Endothelial cell of umbilical vein (primary cell): ENCODE measurements at regions not wholly inside any gene's neighbourhood (a gene's known extent, or its start where the extent isn't known, plus 50 kb on each side); places are given as distances from the start of the nearest gene placed in this dataset.

ENCODE experiments used
- BruUV-seq: library from RNA; stranded (reverse); fragments of 400-500 nt; replicated peaks from 2 replicates; lab custom pipeline; 2021; lab: Mats Ljungman, UMichigan
- CTCF ChIA-PET: fragments of 300-600, 350-600 bp; sonication (Branson Sonifier 250); formaldehyde crosslinking; loops from one replicate; lab custom pipeline; 2021; ENCODE audit warnings: antibody characterized with exemption, inconsistent platforms; lab: Charles Lee
- POLR2A ChIA-PET: fragments of 300-600, 350-600 bp; sonication (Branson Sonifier 250); formaldehyde crosslinking; loops from one replicate; lab custom pipeline; 2021; ENCODE audit warnings: antibody characterized with exemption, inconsistent platforms; lab: Charles Lee
- DNase-seq: peaks from one replicate; pipeline ENCODE4 v3.0.0-alpha.2; 2011; ENCODE audit warnings: low read depth, low spot score
- FAIRE-seq: peaks from 2 replicates; lab custom pipeline; 2011; peaks lifted over from hg19 to GRCh38; lab: Jason Lieb, UNC
- H2AFZ ChIP-seq: 2 replicates; pipeline ENCODE4 v1.6.0; 2012; ENCODE audit warnings: low read depth, low read length, control low read depth, inconsistent platforms
- H3K27ac ChIP-seq: 2 replicates; pipeline ENCODE4 v1.5.1; 2011; ENCODE audit warnings: low read depth, mild to moderate bottlenecking, control low read depth, low read length, moderate library complexity; ENCODE audit not compliant: insufficient read depth
- H3K27me3 ChIP-seq, 2 experiments: 2 replicates each; pipeline versions ENCODE4 v1.6.0 to v1.6.1; 2011; ENCODE audit warnings: low read length in 2 of 2, mixed read lengths in 1 of 2; ENCODE audit not compliant: control insufficient read depth in 2 of 2, insufficient read depth in 2 of 2
- H3K36me3 ChIP-seq, 2 experiments: 2 replicates in 1 of 2; 3 replicates in 1 of 2; pipeline ENCODE4 v1.5.1; 2011; ENCODE audit warnings: low read length in 2 of 2, mild to moderate bottlenecking in 1 of 2, moderate library complexity in 1 of 2; ENCODE audit not compliant: control insufficient read depth in 2 of 2, insufficient read depth in 2 of 2; ENCODE audit errors: extremely low read depth in 1 of 2
- H3K4me1 ChIP-seq: 3 replicates; pipeline ENCODE4 v1.5.1; 2011; ENCODE audit warnings: mild to moderate bottlenecking, low read length; ENCODE audit not compliant: control insufficient read depth, insufficient read depth; ENCODE audit errors: extremely low read depth
- H3K4me2 ChIP-seq: 2 replicates; pipeline ENCODE4 v1.6.1; 2011; ENCODE audit warnings: low read length, control low read depth, mixed read lengths; ENCODE audit not compliant: insufficient read depth
- H3K4me3 ChIP-seq, 3 experiments: fragments of 200-600 bp in 1 of 3; sonication (generic), shearing (Covaris generic) in 1 of 3; replicated peaks in 1 of 3; 2 replicates each; pipeline ENCODE4 v1.5.1; 2011 to 2016; ENCODE audit warnings: control low read depth in 3 of 3, low read length in 3 of 3, mild to moderate bottlenecking in 2 of 3, inconsistent platforms in 1 of 3, low read depth in 1 of 3, moderate library complexity in 1 of 3; ENCODE audit not compliant: insufficient read depth in 1 of 3
- H3K79me2 ChIP-seq: 2 replicates; pipeline ENCODE4 v1.6.0; 2012; ENCODE audit warnings: low read length, inconsistent platforms; ENCODE audit not compliant: control insufficient read depth, insufficient read depth
- H3K9ac ChIP-seq: replicated peaks from 2 replicates; pipeline ENCODE3; 2011; ENCODE audit warnings: low read length, control low read depth; ENCODE audit not compliant: insufficient read depth; ENCODE audit errors: extremely low read depth
- H3K9me1 ChIP-seq: replicated peaks from 3 replicates; pipeline ENCODE4 v1.6.0; 2011; ENCODE audit warnings: mild to moderate bottlenecking, low read length; ENCODE audit not compliant: control insufficient read depth, insufficient read depth; ENCODE audit errors: extremely low read depth
- H3K9me3 ChIP-seq: replicated peaks from 2 replicates; pipeline ENCODE4 v1.5.1; 2012; ENCODE audit warnings: low read length, inconsistent platforms; ENCODE audit not compliant: control insufficient read depth, insufficient read depth
- H4K20me1 ChIP-seq: replicated peaks from 2 replicates; pipeline ENCODE3; 2011; ENCODE audit warnings: mild to moderate bottlenecking, low read length; ENCODE audit not compliant: control insufficient read depth, insufficient read depth; ENCODE audit errors: extremely low read depth
- CTCF ChIP-seq, 2 donors: IDR thresholded peaks; 1 replicate in 1 of 2; 2 replicates in 1 of 2; pipeline ENCODE4 v1.5.1; 2011; ENCODE audit warnings: low read length in 2 of 2, mild to moderate bottlenecking in 2 of 2, moderate library complexity in 2 of 2, control low read depth in 1 of 2, inconsistent platforms in 1 of 2, low read depth in 1 of 2; ENCODE audit not compliant: insufficient read depth in 1 of 2; ENCODE audit errors: extremely low read depth in 1 of 2
- EZH2 ChIP-seq: IDR thresholded peaks from 2 replicates; pipeline ENCODE4 v1.6.1; 2012; ENCODE audit warnings: borderline replicate concordance, low read depth, mild to moderate bottlenecking, moderate library complexity, low read length, inconsistent platforms; ENCODE audit not compliant: severe bottlenecking
- FOS ChIP-seq: IDR thresholded peaks from 2 replicates; pipeline ENCODE4 v1.6.1; 2011; ENCODE audit warnings: mild to moderate bottlenecking, low read length, moderate library complexity, borderline replicate concordance; ENCODE audit not compliant: insufficient read depth
- GATA2 ChIP-seq: IDR thresholded peaks from 2 replicates; pipeline ENCODE4 v1.7.0; 2011; ENCODE audit warnings: low read depth, mild to moderate bottlenecking, moderate library complexity, mixed read lengths, low read length; ENCODE audit not compliant: insufficient read length, insufficient read depth
- JUN ChIP-seq: IDR thresholded peaks from 2 replicates; pipeline ENCODE4 v1.6.1; 2011; ENCODE audit warnings: borderline replicate concordance, low read depth; ENCODE audit not compliant: insufficient read length, insufficient read depth
- MYC ChIP-seq: IDR thresholded peaks from one replicate; pipeline ENCODE4 v1.6.1; 2011; ENCODE audit warnings: mild to moderate bottlenecking, low read depth, low read length
- POLR2A ChIP-seq: IDR thresholded peaks from 2 replicates; pipeline ENCODE4 v1.6.1; 2012; ENCODE audit warnings: low read depth, mild to moderate bottlenecking, control low read depth, low read length
- POLR2AphosphoS5 ChIP-seq: IDR thresholded peaks from 2 replicates; pipeline ENCODE4 v1.6.1; 2012; ENCODE audit warnings: low read depth, mild to moderate bottlenecking, control low read depth, low read length, moderate library complexity; ENCODE audit not compliant: insufficient read depth
- dilution Hi-C: fragments of 300-500 bp; cut with MboI; formaldehyde crosslinking; loops from one replicate; pipeline ENCODE4 v1.15.0; 2019; ENCODE audit warnings: low sequenced_read_pairs; ENCODE audit not compliant: extremely low pct_ligation_motif_present
- intact Hi-C: fragments of 100-400 bp; cut with micrococcal nuclease; formaldehyde crosslinking; loops from one replicate; pipeline ENCODE4 v1.10.0; 2022
- TF ChIP-seq, protein P1 (sequence below): IDR thresholded peaks from 2 replicates; pipeline ENCODE4 v1.6.1; 2011; ENCODE audit not compliant: insufficient read depth, insufficient read length

GRCh38 chr2:145146691-145147090 lies 626.8 kb upstream of the ZEB2 start:
- Histone ChIP-seq H3K27me3 (no peaks in the 10 kb centered on the region), H3K27ac (no peak overlapping the region), H2AFZ (no peak overlapping the region), H3K4me2 (no peak overlapping the region), H3K4me3 (no peak overlapping the region), H3K9me3 (no peaks in the 10 kb centered on the region), H3K9ac (no peak overlapping the region), H3K4me1 (no peaks in the 10 kb centered on the region), H3K9me1 (no peaks in the 10 kb centered on the region), H4K20me1 (no peaks in the 10 kb centered on the region), H3K36me3 (no peaks in the 10 kb centered on the region), H3K79me2 (no peaks in the 10 kb centered on the region)
- DNase-seq, result no peak
- CTCF ChIA-PET, result interaction anchor here (1.6 kb wide), 1 partner anchor 10 kb away, joined by 3 read pairs; no protein-coding TSS in a partner anchor
- TF ChIP-seq GATA2 (no peak), FOS (no peak), POLR2AphosphoS5 (no peak), JUN (no peak), EZH2 (no peak), POLR2A (no peak), CTCF (IDR thresholded peaks at IDR 0.05; ENCODE audit: extremely low read depth in 1 of 2, insufficient read depth in 1 of 2, low read depth in 1 of 2, low read length in 2 of 2) (no peak), MYC (no peak)
- TF ChIP-seq, protein P1, sequence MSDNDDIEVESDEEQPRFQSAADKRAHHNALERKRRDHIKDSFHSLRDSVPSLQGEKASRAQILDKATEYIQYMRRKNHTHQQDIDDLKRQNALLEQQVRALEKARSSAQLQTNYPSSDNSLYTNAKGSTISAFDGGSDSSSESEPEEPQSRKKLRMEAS, result no peak
- dilution Hi-C loops, result no loop called here
- intact Hi-C loops, result no loop called here
- POLR2A ChIA-PET, result no interaction called here
- BruUV-seq, result no TSS peak
- FAIRE-seq, result no peak
